ENCODE measurements at regions not wholly inside any gene's neighbourhood (a gene's known extent, or its start where the extent isn't known, plus 50 kb on each side); places are given as distances from the start of the nearest gene placed in this dataset.

DNA sequence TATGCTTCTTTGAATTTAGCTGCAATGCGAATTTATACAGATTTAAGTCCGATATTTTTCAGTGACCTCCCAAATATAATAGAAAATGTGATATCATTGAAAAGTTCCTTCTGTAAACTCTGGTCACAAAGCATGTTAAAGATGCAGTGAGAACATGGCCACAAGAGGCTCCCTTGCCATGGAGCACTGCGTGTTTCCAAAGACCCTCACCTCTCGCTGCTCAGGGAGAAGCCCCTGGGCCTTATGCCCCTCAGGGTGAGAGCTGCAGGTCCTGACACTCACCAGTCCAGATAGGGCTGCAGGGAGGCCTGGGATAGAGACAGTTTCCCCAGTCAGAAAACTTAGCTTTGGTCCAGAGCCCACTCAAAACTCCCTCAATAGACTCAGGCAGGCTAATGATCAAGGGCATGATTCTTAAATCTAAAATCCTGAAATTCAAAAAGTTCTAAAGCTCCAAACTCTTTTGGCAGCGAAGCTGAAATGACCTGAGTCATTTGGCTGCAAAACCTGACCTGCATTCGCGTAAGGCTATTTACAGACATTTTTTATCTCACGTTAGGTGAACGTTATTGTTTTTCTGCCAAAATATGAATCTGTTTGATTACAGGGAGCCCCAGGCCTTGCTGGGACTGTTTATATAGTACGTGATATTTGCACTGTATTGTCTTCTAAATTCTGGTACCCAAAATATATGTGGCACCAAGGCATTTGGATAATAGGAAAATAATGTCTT, 67.8 kb downstream of the CAPZA3 start:
- Histone ChIP-seq H3K4me3 (no peak overlapping the region), H3K36me3 (ENCODE audit: low read depth) (no peaks in the 10 kb centered on the region), H3K27me3 (replicated peaks; ENCODE audit: insufficient read depth) (no peaks in the 10 kb centered on the region), H3K9me2 (ENCODE audit: insufficient read depth) (no peaks in the 10 kb centered on the region), H3K9ac (no peak overlapping the region), H3K4me1 (ENCODE audit: insufficient read depth) (no peaks in the 10 kb centered on the region), H3K9me3 (ENCODE audit: low read depth) (no peaks in the 10 kb centered on the region), H4K20me1 (ENCODE audit: insufficient read depth) (no peaks in the 10 kb centered on the region), H3F3A (ENCODE audit: insufficient read depth) (no peaks in the 10 kb centered on the region), H3K4me2 (ENCODE audit: unreplicated experiment) (no peak overlapping the region), H3K79me2 (ENCODE audit: insufficient read depth) (no peaks in the 10 kb centered on the region), H3K27ac (no peak overlapping the region), H2AFZ (no peak overlapping the region)
- no peak for DNase-seq
- WGBS, 2 experiments (ENCODE audit: low coverage in 1 of 2, low lambda C conversion rate in 2 of 2, missing lambda C conversion rate in 2 of 2): 80 to 81% methylated on average over 10 of the region's 10 CpGs
- TF ChIP-seq EZH2 (IDR thresholded peaks at IDR 0.05; ENCODE audit: insufficient read depth, poor library complexity, severe bottlenecking) (no peak), EZH2phosphoT487 (IDR thresholded peaks at IDR 0.05; ENCODE audit: insufficient read depth, low read depth) (no peak)
- in situ Hi-C loops (cut with MboI): no loop called here

DNA sequence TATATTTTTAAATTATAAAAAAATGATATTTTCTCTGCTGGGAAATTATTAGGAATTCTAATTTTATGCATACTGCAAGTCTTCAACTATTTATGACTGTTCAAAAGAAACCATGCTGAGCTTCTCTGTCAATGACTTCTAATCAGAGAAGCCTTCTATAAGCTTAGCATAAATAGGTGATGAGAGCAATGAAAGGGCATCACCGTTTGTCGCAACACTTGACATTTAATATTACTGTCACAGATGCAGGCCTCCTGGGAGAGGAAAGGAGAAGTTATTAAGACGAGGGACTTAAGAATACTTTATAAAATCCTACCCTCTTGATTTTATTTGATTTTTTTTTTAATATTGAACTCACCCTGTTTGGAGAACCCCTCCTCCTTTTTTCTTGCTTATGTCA, 69.8 kb downstream of the CAPZA3 start:
- Histone ChIP-seq H3K27me3 (replicated peaks; ENCODE audit: insufficient read depth) (no peaks in the 10 kb centered on the region), H3K4me2 (ENCODE audit: unreplicated experiment) (no peak overlapping the region), H3K36me3 (ENCODE audit: low read depth) (no peaks in the 10 kb centered on the region), H3K9me2 (ENCODE audit: insufficient read depth) (no peaks in the 10 kb centered on the region), H3F3A (ENCODE audit: insufficient read depth) (no peaks in the 10 kb centered on the region), H2AFZ (no peak overlapping the region), H3K27ac (no peak overlapping the region), H3K4me1 (ENCODE audit: insufficient read depth) (no peaks in the 10 kb centered on the region), H3K9me3 (ENCODE audit: low read depth) (no peaks in the 10 kb centered on the region), H3K9ac (no peak overlapping the region), H4K20me1 (ENCODE audit: insufficient read depth) (no peaks in the 10 kb centered on the region), H3K4me3 (no peak overlapping the region), H3K79me2 (ENCODE audit: insufficient read depth) (no peaks in the 10 kb centered on the region)
- in situ Hi-C loops (cut with MboI): no loop called here
- TF ChIP-seq EZH2phosphoT487 (IDR thresholded peaks at IDR 0.05; ENCODE audit: insufficient read depth, low read depth) (no peak), EZH2 (IDR thresholded peaks at IDR 0.05; ENCODE audit: insufficient read depth, poor library complexity, severe bottlenecking) (no peak)
- no peak for DNase-seq
- 69 to 75% methylated on average over 3 of the region's 3 CpGs for WGBS, 2 experiments (ENCODE audit: low coverage in 1 of 2, low lambda C conversion rate in 2 of 2, missing lambda C conversion rate in 2 of 2)

DNA sequence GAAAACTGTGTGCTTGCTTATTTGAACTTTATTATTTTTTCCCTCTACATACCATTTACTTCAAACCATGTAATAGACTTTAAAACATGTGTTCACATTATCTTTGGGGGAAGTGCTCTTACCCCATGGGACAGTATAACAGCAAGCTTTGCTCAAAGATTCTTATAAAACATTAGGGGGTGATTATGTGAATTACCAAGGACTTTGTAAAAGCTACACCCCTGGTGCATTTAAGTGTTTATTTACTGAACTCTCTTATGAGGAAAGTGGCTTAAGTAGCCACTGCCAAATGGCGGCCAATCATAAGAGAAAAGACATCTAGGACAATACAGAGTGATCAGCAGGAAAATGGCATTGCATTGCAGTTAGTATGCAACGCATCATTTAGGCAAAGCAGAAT, 70.3 kb downstream of the CAPZA3 start:
- Histone ChIP-seq H3K9ac (no peak overlapping the region), H3F3A (ENCODE audit: insufficient read depth) (no peaks in the 10 kb centered on the region), H4K20me1 (ENCODE audit: insufficient read depth) (no peaks in the 10 kb centered on the region), H3K4me2 (ENCODE audit: unreplicated experiment) (no peak overlapping the region), H3K4me3 (no peak overlapping the region), H3K27ac (no peak overlapping the region), H3K79me2 (ENCODE audit: insufficient read depth) (no peaks in the 10 kb centered on the region), H3K4me1 (ENCODE audit: insufficient read depth) (no peaks in the 10 kb centered on the region), H3K27me3 (replicated peaks; ENCODE audit: insufficient read depth) (no peaks in the 10 kb centered on the region), H2AFZ (no peak overlapping the region), H3K9me2 (ENCODE audit: insufficient read depth) (no peaks in the 10 kb centered on the region), H3K36me3 (ENCODE audit: low read depth) (no peaks in the 10 kb centered on the region), H3K9me3 (ENCODE audit: low read depth) (no peaks in the 10 kb centered on the region)
- in situ Hi-C loops (cut with MboI): no loop called here
- TF ChIP-seq EZH2phosphoT487 (IDR thresholded peaks at IDR 0.05; ENCODE audit: insufficient read depth, low read depth) (no peak), EZH2 (IDR thresholded peaks at IDR 0.05; ENCODE audit: insufficient read depth, poor library complexity, severe bottlenecking) (no peak)
- DNase-seq: no peak
- WGBS, 2 experiments (ENCODE audit: low coverage in 1 of 2, low lambda C conversion rate in 2 of 2, missing lambda C conversion rate in 2 of 2): 75 to 91% methylated on average over 2 of the region's 2 CpGs

DNA sequence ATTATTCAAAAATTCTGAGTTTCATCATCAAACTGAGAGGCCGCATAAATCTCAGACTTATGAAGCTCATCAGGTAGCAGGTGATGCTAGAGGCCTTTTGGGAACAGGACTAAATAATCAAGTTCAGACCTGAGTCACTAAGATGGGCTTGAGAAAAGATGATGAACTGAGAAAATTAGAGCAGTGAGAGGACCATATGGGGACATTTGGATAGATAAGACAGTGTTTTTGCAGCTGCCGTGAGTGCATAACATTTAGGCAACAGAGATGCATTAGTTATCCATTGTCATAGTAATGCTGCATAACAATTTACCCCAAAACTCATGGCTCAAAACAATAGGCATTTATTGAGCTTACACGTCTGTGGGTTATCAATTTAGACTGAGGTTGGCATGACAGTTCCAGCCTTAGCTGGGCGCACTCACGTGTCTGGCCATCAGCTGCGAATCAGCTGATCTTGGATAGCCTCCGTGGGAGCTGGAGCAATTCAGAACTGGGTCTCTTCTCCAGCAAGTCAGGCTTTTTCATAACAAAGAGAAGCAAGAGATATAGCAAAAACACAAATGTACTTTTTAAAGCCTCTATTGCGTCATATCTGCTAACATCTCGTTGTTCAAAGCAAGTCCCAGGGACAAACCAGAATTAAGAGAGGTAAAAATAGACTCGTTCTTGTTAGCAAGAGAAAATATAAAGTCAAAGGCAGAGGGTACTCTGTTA, 72.8 kb downstream of the CAPZA3 start:
- no peak overlapping the region for H3K4me2 ChIP-seq (ENCODE audit: unreplicated experiment)
- no peak overlapping the region for H3K9ac ChIP-seq
- in situ Hi-C loops (cut with MboI): no loop called here
- TF ChIP-seq EZH2phosphoT487 (IDR thresholded peaks at IDR 0.05; ENCODE audit: insufficient read depth, low read depth) (no peak), EZH2 (IDR thresholded peaks at IDR 0.05; ENCODE audit: insufficient read depth, poor library complexity, severe bottlenecking) (no peak)
- no peak overlapping the region for H3K4me3 ChIP-seq
- no peaks in the 10 kb centered on the region for H3K27me3 ChIP-seq (replicated peaks; ENCODE audit: insufficient read depth)
- no peak overlapping the region for H3K27ac ChIP-seq
- no peaks in the 10 kb centered on the region for H3K4me1 ChIP-seq (ENCODE audit: insufficient read depth)
- DNase-seq: no peak
- H3K9me2 ChIP-seq (ENCODE audit: insufficient read depth): no peaks in the 10 kb centered on the region
- whole genome bisulfite sequencing, 2 experiments (ENCODE audit: low coverage in 1 of 2, low lambda C conversion rate in 2 of 2, missing lambda C conversion rate in 2 of 2): 70 to 72% methylated on average over 10 of the region's 10 CpGs
- H3F3A ChIP-seq (ENCODE audit: insufficient read depth): no peaks in the 10 kb centered on the region
- no peaks in the 10 kb centered on the region for H3K9me3 ChIP-seq (ENCODE audit: low read depth)
- no peak overlapping the region for H2AFZ ChIP-seq
- no peaks in the 10 kb centered on the region for H3K36me3 ChIP-seq (ENCODE audit: low read depth)
- no peaks in the 10 kb centered on the region for H4K20me1 ChIP-seq (ENCODE audit: insufficient read depth)
- H3K79me2 ChIP-seq (ENCODE audit: insufficient read depth): no peaks in the 10 kb centered on the region
